ENCODE measurements at regions not wholly inside any gene's neighbourhood (a gene's known extent, or its start where the extent isn't known, plus 50 kb on each side); places are given as distances from the start of the nearest gene placed in this dataset.

DNA sequence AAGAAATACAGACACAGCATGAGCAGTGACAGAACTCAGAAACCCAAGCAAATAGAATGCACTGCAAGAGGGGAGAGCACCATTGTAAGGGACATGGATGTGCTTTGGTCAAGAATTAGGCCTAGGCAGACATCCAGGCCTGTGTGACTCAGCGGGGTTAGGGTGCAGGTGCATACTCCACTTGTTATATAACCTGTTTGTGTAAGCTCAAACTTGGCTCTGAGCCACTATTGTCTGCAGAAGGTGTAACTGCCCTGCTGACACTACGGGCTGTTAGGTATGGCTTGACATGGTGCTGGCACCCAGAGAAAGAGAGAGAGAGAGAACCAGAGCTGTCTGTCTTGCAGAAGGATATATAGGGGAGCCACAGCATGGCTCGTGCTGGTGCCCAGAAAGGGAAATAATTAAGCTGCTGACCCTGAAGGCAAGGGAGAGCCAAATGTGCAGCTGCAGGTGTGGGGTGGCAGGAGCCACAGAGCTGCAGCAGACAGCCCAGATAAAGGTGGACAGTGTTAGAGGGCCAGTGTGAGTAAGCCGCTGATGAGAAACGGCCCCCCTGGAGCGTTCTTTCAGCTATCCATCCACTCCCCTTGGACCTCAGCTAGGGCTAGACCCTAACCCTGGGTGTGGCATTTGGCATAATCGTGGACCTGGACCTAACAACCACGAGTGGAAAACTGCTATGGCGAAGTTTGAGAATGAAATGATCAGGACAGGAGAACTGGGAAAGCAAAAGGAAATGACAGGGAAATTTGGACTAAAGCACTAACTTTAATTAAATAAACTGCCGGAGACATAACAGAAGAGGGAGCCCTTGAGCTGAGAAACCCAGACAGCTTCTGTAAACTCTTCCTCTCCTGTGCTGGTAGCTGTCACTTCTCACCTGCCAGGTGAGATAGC is 253.0 kb upstream of the CCDC179 start:
- DNase-seq (ENCODE audit: low read depth in 1 of 2, low spot score in 1 of 2) = peak; percentile 57 to 60
- Histone ChIP-seq H3K27me3 (no peaks in the 10 kb centered on the region), H3K9me3 (ENCODE audit: low read depth) (no peaks in the 10 kb centered on the region), H3K36me3 (no peaks in the 10 kb centered on the region), H3K4me3 (no peak overlapping the region), H3K27ac (no peak overlapping the region), H3K4me1 (ENCODE audit: low read depth) (no peaks in the 10 kb centered on the region)
- TF ChIP-seq, protein P1, sequence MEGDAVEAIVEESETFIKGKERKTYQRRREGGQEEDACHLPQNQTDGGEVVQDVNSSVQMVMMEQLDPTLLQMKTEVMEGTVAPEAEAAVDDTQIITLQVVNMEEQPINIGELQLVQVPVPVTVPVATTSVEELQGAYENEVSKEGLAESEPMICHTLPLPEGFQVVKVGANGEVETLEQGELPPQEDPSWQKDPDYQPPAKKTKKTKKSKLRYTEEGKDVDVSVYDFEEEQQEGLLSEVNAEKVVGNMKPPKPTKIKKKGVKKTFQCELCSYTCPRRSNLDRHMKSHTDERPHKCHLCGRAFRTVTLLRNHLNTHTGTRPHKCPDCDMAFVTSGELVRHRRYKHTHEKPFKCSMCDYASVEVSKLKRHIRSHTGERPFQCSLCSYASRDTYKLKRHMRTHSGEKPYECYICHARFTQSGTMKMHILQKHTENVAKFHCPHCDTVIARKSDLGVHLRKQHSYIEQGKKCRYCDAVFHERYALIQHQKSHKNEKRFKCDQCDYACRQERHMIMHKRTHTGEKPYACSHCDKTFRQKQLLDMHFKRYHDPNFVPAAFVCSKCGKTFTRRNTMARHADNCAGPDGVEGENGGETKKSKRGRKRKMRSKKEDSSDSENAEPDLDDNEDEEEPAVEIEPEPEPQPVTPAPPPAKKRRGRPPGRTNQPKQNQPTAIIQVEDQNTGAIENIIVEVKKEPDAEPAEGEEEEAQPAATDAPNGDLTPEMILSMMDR (IDR thresholded peaks at IDR 0.05; ENCODE audit: low read depth, low read length) = peak; percentile 61

DNA sequence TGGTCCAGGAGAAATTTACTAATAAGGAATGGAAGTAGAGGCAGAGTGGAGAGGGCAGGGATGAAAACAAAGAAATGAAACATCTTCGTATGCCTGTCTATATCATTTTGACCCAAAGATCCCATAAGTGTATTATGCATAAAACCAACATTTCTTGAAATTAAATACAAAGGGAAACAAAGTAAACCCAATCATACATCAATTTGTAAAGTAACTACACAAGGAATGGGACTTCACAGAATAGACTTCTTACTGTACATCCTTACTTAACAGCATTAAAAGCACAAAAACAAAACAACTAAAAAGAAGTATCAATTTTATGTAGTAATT is 253.6 kb upstream of the CCDC179 start:
- Histone ChIP-seq H3K27ac (no peak overlapping the region), H3K27me3 (no peaks in the 10 kb centered on the region), H3K4me3 (no peak overlapping the region), H3K4me1 (ENCODE audit: low read depth) (no peaks in the 10 kb centered on the region), H3K9me3 (ENCODE audit: low read depth) (no peaks in the 10 kb centered on the region), H3K36me3 (no peaks in the 10 kb centered on the region)
- DNase-seq (ENCODE audit: low read depth in 1 of 2, low spot score in 1 of 2) = no peak
- TF ChIP-seq, protein P1 (IDR thresholded peaks at IDR 0.05; ENCODE audit: low read depth, low read length) = no peak

DNA sequence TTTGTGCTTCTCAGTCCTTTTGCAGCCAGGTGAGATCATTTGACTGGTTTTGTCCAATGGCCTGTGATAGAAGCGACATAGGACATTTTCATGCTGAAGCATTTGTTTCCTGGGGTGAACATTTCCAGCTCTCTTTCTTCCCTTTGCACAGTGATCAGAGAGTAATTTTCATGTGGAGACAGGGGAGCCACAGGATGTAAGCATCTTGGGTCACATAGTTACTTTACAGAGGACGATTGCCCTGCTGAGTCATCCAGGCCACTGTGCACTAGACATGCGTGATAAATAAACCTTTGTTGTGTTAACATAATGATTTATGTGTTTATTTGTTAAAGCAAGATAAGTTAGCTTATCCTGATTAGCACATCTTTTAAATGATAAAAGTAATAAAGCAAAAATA is 263.5 kb upstream of the CCDC179 start:
- H3K36me3 ChIP-seq = no peaks in the 10 kb centered on the region
- no peak overlapping the region for H3K27ac ChIP-seq
- H3K4me3 ChIP-seq = no peak overlapping the region
- DNase-seq (ENCODE audit: low read depth in 1 of 2, low spot score in 1 of 2) = peak in 1 of 2 donors; percentile 27
- no peaks in the 10 kb centered on the region for H3K27me3 ChIP-seq
- no peaks in the 10 kb centered on the region for H3K9me3 ChIP-seq (ENCODE audit: low read depth)
- H3K4me1 ChIP-seq (ENCODE audit: low read depth) = no peaks in the 10 kb centered on the region
- TF ChIP-seq, protein P1 (IDR thresholded peaks at IDR 0.05; ENCODE audit: low read depth, low read length) = no peak

DNA sequence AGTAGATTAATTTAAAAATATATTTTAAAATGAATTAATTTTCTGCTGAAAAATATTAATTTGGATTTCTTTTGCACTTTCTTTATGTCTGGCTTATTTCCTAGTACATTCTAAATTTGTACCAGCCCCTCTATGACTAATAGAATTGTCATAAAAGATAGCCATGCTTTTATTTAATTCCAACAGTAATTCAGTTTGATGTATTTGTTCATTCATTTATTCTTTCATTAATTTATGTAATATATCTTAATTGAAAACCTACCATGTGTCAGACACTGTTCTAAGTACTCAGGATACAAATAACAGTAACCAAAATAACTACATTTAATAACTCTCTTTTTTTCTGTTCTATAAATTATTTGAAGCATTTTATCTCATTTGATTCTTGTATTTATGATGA is 264.0 kb upstream of the CCDC179 start:
- Histone ChIP-seq H3K4me3 (no peak overlapping the region), H3K4me1 (ENCODE audit: low read depth) (no peaks in the 10 kb centered on the region), H3K27ac (no peak overlapping the region), H3K27me3 (no peaks in the 10 kb centered on the region), H3K9me3 (ENCODE audit: low read depth) (no peaks in the 10 kb centered on the region), H3K36me3 (no peaks in the 10 kb centered on the region)
- no peak for DNase-seq (ENCODE audit: low read depth in 1 of 2, low spot score in 1 of 2)
- TF ChIP-seq, protein P1 (IDR thresholded peaks at IDR 0.05; ENCODE audit: low read depth, low read length) = no peak

DNA sequence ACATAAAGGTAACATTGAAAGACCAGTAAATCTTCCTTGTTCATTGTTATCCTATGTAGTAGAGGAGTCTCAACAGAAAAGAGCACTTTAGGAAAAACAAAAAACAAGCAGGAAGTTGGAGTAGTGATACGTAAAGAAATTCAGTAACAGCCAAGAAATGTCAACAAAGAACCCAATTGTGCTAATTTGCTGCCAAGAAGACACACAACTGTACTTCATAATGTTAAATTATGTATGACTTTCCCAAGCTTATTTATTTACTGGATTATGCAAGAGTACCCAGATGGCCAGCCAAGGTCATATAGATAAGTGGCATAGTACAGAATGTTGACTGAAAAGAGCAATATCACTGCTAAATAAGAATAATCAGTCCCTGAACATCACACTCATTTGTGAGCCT is 264.7 kb upstream of the CCDC179 start:
- Histone ChIP-seq H3K9me3 (ENCODE audit: low read depth) (no peaks in the 10 kb centered on the region), H3K27ac (no peak overlapping the region), H3K36me3 (no peaks in the 10 kb centered on the region), H3K4me1 (ENCODE audit: low read depth) (no peaks in the 10 kb centered on the region), H3K4me3 (no peak overlapping the region), H3K27me3 (no peaks in the 10 kb centered on the region)
- peak in 1 of 2 donors; percentile 46 for DNase-seq (ENCODE audit: low read depth in 1 of 2, low spot score in 1 of 2)
- TF ChIP-seq, protein P1 (IDR thresholded peaks at IDR 0.05; ENCODE audit: low read depth, low read length) = no peak

Data from cardiac muscle cell (in vitro differentiated cells and primary cell).